ENCODE measurements at regions not wholly inside any gene's neighbourhood (a gene's known extent, or its start where the extent isn't known, plus 50 kb on each side); places are given as distances from the start of the nearest gene placed in this dataset.
"Not testable (repeated sequence)": the region's sequence is repeated elsewhere in the genome, so short reads cannot be mapped to it uniquely, and the experiment has no call there.

DNA sequence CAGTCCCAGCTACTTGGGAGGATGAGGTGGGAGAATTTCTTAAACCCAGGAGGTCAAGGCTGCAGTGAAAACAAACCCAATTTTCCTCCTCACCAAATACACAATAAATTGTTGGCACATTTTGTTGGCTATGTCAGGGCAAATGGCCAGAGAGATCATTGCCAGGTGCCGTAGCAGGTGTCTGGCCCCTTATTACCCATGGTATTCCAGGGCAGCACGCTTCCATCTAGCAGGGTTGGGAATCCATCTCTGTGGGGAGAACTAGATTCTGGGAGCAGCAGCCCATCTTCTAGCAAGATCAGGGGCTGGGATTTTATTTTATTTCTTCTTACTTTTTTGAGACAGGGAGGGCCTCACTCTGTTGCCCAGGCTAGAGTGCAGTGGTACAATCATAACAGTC, 266.1 kb upstream of the TBL1XR1 start:
- H3K79me2 ChIP-seq (ENCODE audit: control insufficient read depth in 1 of 2, insufficient read depth in 2 of 2, low read length in 2 of 2); H3K23ac ChIP-seq (ENCODE audit: insufficient read length); H2BK5ac ChIP-seq (ENCODE audit: low read depth, low read length); H4K8ac ChIP-seq (ENCODE audit: extremely low read depth, insufficient read depth, low read length); H3K4me1 ChIP-seq (replicated peaks in 1 of 4; ENCODE audit: control insufficient read depth in 3 of 4, insufficient read depth in 4 of 4, low read length in 3 of 4); H3K27ac ChIP-seq (ENCODE audit: low read depth, low read length); H4K5ac ChIP-seq (ENCODE audit: insufficient read length, low read depth, low read length); H3K4ac ChIP-seq (replicated peaks; ENCODE audit: insufficient read length, low read depth, low read length); H3K36me3 ChIP-seq (ENCODE audit: control insufficient read depth in 2 of 4, insufficient read depth in 4 of 4, low read length in 3 of 4); H2BK20ac ChIP-seq (ENCODE audit: low read length); H3K18ac ChIP-seq (ENCODE audit: extremely low read depth, low read length); H3K4me3 ChIP-seq (ENCODE audit: extremely low read depth in 1 of 4, insufficient read depth in 2 of 4, low read depth in 3 of 4, low read length in 4 of 4); H3K27me3 ChIP-seq (replicated peaks in 1 of 4; ENCODE audit: control insufficient read depth in 3 of 4, extremely low read depth in 1 of 4, insufficient read depth in 3 of 4, low read length in 3 of 4); FAIRE-seq; H4K20me1 ChIP-seq (replicated peaks in 1 of 2; ENCODE audit: control insufficient read depth in 1 of 2, insufficient read depth in 2 of 2, low read length in 2 of 2); H3K9ac ChIP-seq (replicated peaks in 1 of 4; ENCODE audit: extremely low read depth in 1 of 4, low read depth in 3 of 4, low read length in 3 of 4); H2BK12ac ChIP-seq (ENCODE audit: low read depth, low read length); DNase-seq (ENCODE audit: low read depth in 1 of 2, low spot score in 2 of 2); H2BK120ac ChIP-seq (replicated peaks; ENCODE audit: low read depth, low read length); H2AK5ac ChIP-seq (ENCODE audit: low read depth, low read length); POLR2A ChIA-PET (ENCODE audit: partially characterized antibody); H3K9me3 ChIP-seq (ENCODE audit: insufficient read depth in 2 of 2, low read depth in 1 of 2, low read length in 1 of 2); H3K4me2 ChIP-seq (ENCODE audit: insufficient read depth in 1 of 2, low read depth in 2 of 2, low read length in 2 of 2); H2BK15ac ChIP-seq (ENCODE audit: low read length); H3K14ac ChIP-seq (ENCODE audit: insufficient read length); H4K91ac ChIP-seq (replicated peaks; ENCODE audit: insufficient read length, low read length); H3K23me2 ChIP-seq (ENCODE audit: low read depth, low read length); H2AFZ ChIP-seq (ENCODE audit: low read length); H3K56ac ChIP-seq (replicated peaks; ENCODE audit: insufficient read length, low read depth, low read length); H3K79me1 ChIP-seq (ENCODE audit: low read depth, low read length): not testable (repeated sequence)
- CTCF ChIA-PET (ENCODE audit: partially characterized antibody), result interaction anchor here (0.7 to 0.8 kb wide), 2 partner anchors 10 to 22 kb away, joined by 3 read pairs; no protein-coding TSS in a partner anchor
- WGBS, 2 experiments (ENCODE audit: extremely low coverage in 1 of 2, insufficient coverage in 1 of 2, insufficient read length in 1 of 2, insufficient replicate concordance in 2 of 2, low coverage in 1 of 2, low lambda C conversion rate in 2 of 2, missing lambda C conversion rate in 1 of 2), result 95% methylated on average over 2 of the region's 2 CpGs; no CpG with 5 or more reads in 1 of the 2 experiments
